ENCODE measurements at regions not wholly inside any gene's neighbourhood (a gene's known extent, or its start where the extent isn't known, plus 50 kb on each side); places are given as distances from the start of the nearest gene placed in this dataset.

- Histone ChIP-seq H3K4me1 (no peaks in the 10 kb centered on the region), H3K9me3 (no peaks in the 10 kb centered on the region), H3K27me3 (no peaks in the 10 kb centered on the region), H3K27ac (no peak overlapping the region), H3K36me3 (no peaks in the 10 kb centered on the region), H3K4me3 (no peak overlapping the region)
- TF ChIP-seq CTCF (IDR thresholded peaks at IDR 0.05) = no peak
- ATAC-seq (no peak), DNase-seq (no peak)
- intact Hi-C loops (cut with DNase I) = no loop called here
Observed at GRCh38 chr9:115969096-115969495, 184.5 kb upstream of the PAPPA start.

GRCh38 chr9:115972362-115972761 is 181.2 kb upstream of the PAPPA start:
- DNase-seq = no peak
- Histone ChIP-seq H3K9me3 (no peaks in the 10 kb centered on the region), H3K4me1 (no peaks in the 10 kb centered on the region), H3K4me3 (no peak overlapping the region), H3K36me3 (no peaks in the 10 kb centered on the region), H3K27ac (no peak overlapping the region), H3K27me3 (no peaks in the 10 kb centered on the region)
- TF ChIP-seq CTCF (IDR thresholded peaks at IDR 0.05) = no peak
- no peak for ATAC-seq
- intact Hi-C loops (cut with DNase I) = no loop called here

- no peaks in the 10 kb centered on the region for H3K36me3 ChIP-seq
- H3K27me3 ChIP-seq = no peaks in the 10 kb centered on the region
- DNase-seq (no peak), ATAC-seq (no peak)
- TF ChIP-seq CTCF (IDR thresholded peaks at IDR 0.05) = no peak
- no peak overlapping the region for H3K27ac ChIP-seq
- H3K4me3 ChIP-seq = no peak overlapping the region
- no peaks in the 10 kb centered on the region for H3K4me1 ChIP-seq
- no peaks in the 10 kb centered on the region for H3K9me3 ChIP-seq
- intact Hi-C loops (cut with DNase I) = no loop called here
Observed at GRCh38 chr9:115972843-115973595, 180.6 kb upstream of the PAPPA start.

GRCh38 chr9:115976781-115977180 is 176.8 kb upstream of the PAPPA start:
- Histone ChIP-seq H3K27ac (no peak overlapping the region), H3K36me3 (no peaks in the 10 kb centered on the region), H3K27me3 (no peaks in the 10 kb centered on the region), H3K9me3 (no peaks in the 10 kb centered on the region), H3K4me3 (no peak overlapping the region), H3K4me1 (no peaks in the 10 kb centered on the region)
- TF ChIP-seq CTCF (IDR thresholded peaks at IDR 0.05) = no peak
- intact Hi-C loops (cut with DNase I) = no loop called here
- DNase-seq (no peak), ATAC-seq (no peak)

- Histone ChIP-seq H3K27me3 (no peaks in the 10 kb centered on the region), H3K4me3 (no peak overlapping the region), H3K9me3 (no peaks in the 10 kb centered on the region), H3K4me1 (no peaks in the 10 kb centered on the region), H3K27ac (no peak overlapping the region), H3K36me3 (no peaks in the 10 kb centered on the region)
- ATAC-seq (no peak), DNase-seq (no peak)
- intact Hi-C loops (cut with DNase I) = no loop called here
- no peak for TF ChIP-seq CTCF (IDR thresholded peaks at IDR 0.05)
Observed at GRCh38 chr9:115978091-115978490, 175.5 kb upstream of the PAPPA start.

GRCh38 chr9:115978659-115979096 is 174.9 kb upstream of the PAPPA start:
- intact Hi-C loops (cut with DNase I) = no loop called here
- Histone ChIP-seq H3K9me3 (no peaks in the 10 kb centered on the region), H3K4me1 (no peaks in the 10 kb centered on the region), H3K4me3 (no peak overlapping the region), H3K27ac (no peak overlapping the region), H3K36me3 (no peaks in the 10 kb centered on the region), H3K27me3 (no peaks in the 10 kb centered on the region)
- no peak for TF ChIP-seq CTCF (IDR thresholded peaks at IDR 0.05)
- DNase-seq (no peak), ATAC-seq (no peak)

All from upper lobe of right lung (tissue), 1 donor.